HEK293 (cell line): ENCODE measurements at regions not wholly inside any gene's neighbourhood (a gene's known extent, or its start where the extent isn't known, plus 50 kb on each side); places are given as distances from the start of the nearest gene placed in this dataset.

Experiments used
- CTCF ChIA-PET: fragments of 350-600 bp; formaldehyde crosslinking; extraction: SDS; loops from one replicate; lab custom pipeline; 2021; ENCODE audit warnings: antibody characterized with exemption; lab: Yijun Ruan, JAX
- POLR2A ChIA-PET: fragments of 300-600 bp; formaldehyde crosslinking; extraction: SDS; loops from one replicate; lab custom pipeline; 2020; ENCODE audit warnings: antibody characterized with exemption, inconsistent platforms; lab: Yijun Ruan, JAX
- H3K27ac ChIP-seq: fragments of 200-500 bp; sonication (Bioruptor generic); 2 replicates; pipeline ENCODE4 v1.5.1; 2014; ENCODE audit warnings: low read depth, low read length, control low read depth, inconsistent platforms; ENCODE audit errors: extremely low read depth
- H3K36me3 ChIP-seq, 2 experiments: fragments of 200-500 bp in 1 of 2; sonication (Bioruptor generic) in 1 of 2; 1 replicate in 1 of 2; 2 replicates in 1 of 2; pipeline ENCODE4 v1.5.1; 2014 to 2017; ENCODE audit warnings: inconsistent platforms in 2 of 2, low read length in 2 of 2; ENCODE audit not compliant: control insufficient read depth in 2 of 2, insufficient read depth in 1 of 2
- H3K4me1 ChIP-seq: fragments of 200-500 bp; sonication (Bioruptor generic); 2 replicates; pipeline ENCODE4 v1.5.1; 2014; ENCODE audit warnings: mild to moderate bottlenecking, low read length, inconsistent platforms; ENCODE audit not compliant: control insufficient read depth, insufficient read depth
- H3K4me3 ChIP-seq: 2 replicates; pipeline ENCODE4 v1.5.1; 2011; ENCODE audit warnings: low read depth, mild to moderate bottlenecking, control low read depth, low read length, moderate library complexity
- H3K9me3 ChIP-seq: fragments of 200-500 bp; sonication (Bioruptor generic); 2 replicates; pipeline ENCODE4 v1.5.1; 2014; ENCODE audit warnings: low read depth, low read length, inconsistent platforms; ENCODE audit not compliant: control insufficient read depth, insufficient read depth
- GFI1B ChIP-seq: fragments of 450-650 bp; formaldehyde crosslinking; IDR thresholded peaks from 2 replicates; pipeline ENCODE4 v1.5.1; 2016; ENCODE audit warnings: missing biosample characterization, missing genetic modification characterization
- GLIS1 ChIP-seq: fragments of 450-650 bp; formaldehyde crosslinking; IDR thresholded peaks from 2 replicates; pipeline ENCODE4 v1.5.1; 2016; ENCODE audit warnings: missing biosample characterization, missing genetic modification characterization
- MEIS1 ChIP-seq: sonication (generic); formaldehyde crosslinking; IDR thresholded peaks from 2 replicates; pipeline ENCODE4 v1.8.1; 2022; ENCODE audit warnings: missing genetic modification reagents, mild to moderate bottlenecking, borderline replicate concordance
- MZF1 ChIP-seq: fragments of 450-650 bp; formaldehyde crosslinking; IDR thresholded peaks from 2 replicates; pipeline ENCODE4 v1.5.1; 2017; ENCODE audit warnings: missing biosample characterization, missing genetic modification characterization, borderline replicate concordance
- YY2 ChIP-seq: fragments of 450-650 bp; formaldehyde crosslinking; IDR thresholded peaks from 2 replicates; pipeline ENCODE4 v1.5.1; 2016; ENCODE audit warnings: missing biosample characterization, missing genetic modification characterization
- ZIC2 ChIP-seq: fragments of 450-650 bp; formaldehyde crosslinking; IDR thresholded peaks from 2 replicates; pipeline ENCODE4 v1.5.1; 2016; ENCODE audit warnings: missing biosample characterization, missing genetic modification characterization
- ZNF133 ChIP-seq: fragments of 450-650 bp; formaldehyde crosslinking; IDR thresholded peaks from 2 replicates; pipeline ENCODE4 v1.5.1; 2016; ENCODE audit warnings: missing biosample characterization, missing genetic modification characterization
- ZNF157 ChIP-seq: fragments of 450-650 bp; formaldehyde crosslinking; IDR thresholded peaks from 2 replicates; pipeline ENCODE4 v1.5.1; 2016; ENCODE audit warnings: missing biosample characterization, missing genetic modification characterization
- ZNF174 ChIP-seq: fragments of 450-650 bp; formaldehyde crosslinking; IDR thresholded peaks from 2 replicates; pipeline ENCODE4 v1.5.0; 2017; ENCODE audit warnings: missing biosample characterization, mild to moderate bottlenecking, missing genetic modification characterization
- ZNF202 ChIP-seq: fragments of 450-650 bp; formaldehyde crosslinking; IDR thresholded peaks from 2 replicates; pipeline ENCODE4 v1.5.1; 2016; ENCODE audit warnings: missing biosample characterization, missing genetic modification characterization, borderline replicate concordance
- ZNF223 ChIP-seq: fragments of 450-650 bp; formaldehyde crosslinking; IDR thresholded peaks from 2 replicates; pipeline ENCODE4 v1.5.1; 2016; ENCODE audit warnings: missing biosample characterization, missing genetic modification characterization
- ZNF311 ChIP-seq: fragments of 450-650 bp; formaldehyde crosslinking; IDR thresholded peaks from 2 replicates; pipeline ENCODE4 v1.5.1; 2017; ENCODE audit warnings: missing biosample characterization, missing genetic modification characterization, borderline replicate concordance
- ZNF37A ChIP-seq: fragments of 450-650 bp; IDR thresholded peaks from 2 replicates; pipeline ENCODE4 v1.5.1; 2018; ENCODE audit warnings: missing biosample characterization, missing genetic modification characterization
- ZNF423 ChIP-seq: fragments of 450-650 bp; formaldehyde crosslinking; IDR thresholded peaks from 2 replicates; pipeline ENCODE4 v1.5.1; 2016; ENCODE audit warnings: missing biosample characterization, missing genetic modification characterization
- ZNF558 ChIP-seq: fragments of 450-650 bp; formaldehyde crosslinking; IDR thresholded peaks from 2 replicates; pipeline ENCODE4 v1.5.1; 2016; ENCODE audit warnings: missing biosample characterization, missing genetic modification characterization
- ZNF596 ChIP-seq: fragments of 450-650 bp; IDR thresholded peaks from 2 replicates; pipeline ENCODE4 v1.5.0; 2018; ENCODE audit warnings: missing biosample characterization, mild to moderate bottlenecking, missing genetic modification characterization, moderate library complexity
- ZNF610 ChIP-seq: fragments of 450-650 bp; formaldehyde crosslinking; IDR thresholded peaks from 2 replicates; pipeline ENCODE4 v1.5.1; 2016; ENCODE audit warnings: missing biosample characterization, missing genetic modification characterization, borderline replicate concordance
- ZNF768 ChIP-seq: fragments of 450-650 bp; formaldehyde crosslinking; IDR thresholded peaks from 2 replicates; pipeline ENCODE4 v1.5.1; 2018; ENCODE audit warnings: missing biosample characterization, mild to moderate bottlenecking, missing genetic modification characterization
- ZXDB ChIP-seq: fragments of 450-650 bp; formaldehyde crosslinking; IDR thresholded peaks from 2 replicates; pipeline ENCODE4 v1.5.1; 2016; ENCODE audit warnings: missing biosample characterization, missing genetic modification characterization

DNA sequence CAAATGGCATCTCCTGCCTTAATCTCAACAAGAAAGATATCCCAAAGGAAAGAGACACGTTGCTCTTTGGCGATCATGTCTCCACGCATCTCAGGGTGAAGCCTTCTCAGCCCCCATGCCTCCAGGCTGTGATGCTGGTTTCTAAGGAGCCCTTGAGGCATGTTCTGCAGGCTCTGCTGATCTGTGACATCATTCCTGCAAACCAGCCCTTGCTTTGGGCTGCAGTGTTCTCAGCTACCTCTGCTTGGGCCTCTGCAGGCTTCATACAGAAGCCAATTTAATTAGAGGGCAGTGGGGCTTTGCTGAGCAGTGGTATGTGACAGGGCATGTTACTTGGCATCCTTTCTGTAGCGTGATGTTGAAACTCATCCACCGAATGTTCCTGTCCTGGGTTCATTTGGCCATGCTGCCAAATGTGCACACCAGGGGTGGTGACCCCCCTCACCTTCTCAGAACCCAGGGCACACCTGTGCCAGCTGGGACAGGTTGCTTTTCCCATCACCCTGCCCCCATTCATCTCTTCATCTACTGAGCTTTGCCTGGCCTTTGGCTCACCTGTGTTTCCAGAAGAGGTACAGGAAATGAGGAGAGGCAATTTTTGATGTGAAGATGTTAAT is 230.9 kb downstream of the TEX29 start:
- Histone ChIP-seq H3K9me3 (no peaks in the 10 kb centered on the region), H3K4me1 (no peaks in the 10 kb centered on the region), H3K4me3 (no peak overlapping the region), H3K27ac (no peak overlapping the region), H3K36me3 (no peaks in the 10 kb centered on the region)
- ChIA-PET CTCF (interaction anchor here (0.6 kb wide), 1 partner anchor 597 kb away, joined by 6 read pairs; no protein-coding TSS in a partner anchor), POLR2A (no interaction called here)
- no peak for TF ChIP-seq ZNF202 (tag by site-specific recombination)
- TF ChIP-seq MZF1 (tag by site-specific recombination), result no peak

DNA sequence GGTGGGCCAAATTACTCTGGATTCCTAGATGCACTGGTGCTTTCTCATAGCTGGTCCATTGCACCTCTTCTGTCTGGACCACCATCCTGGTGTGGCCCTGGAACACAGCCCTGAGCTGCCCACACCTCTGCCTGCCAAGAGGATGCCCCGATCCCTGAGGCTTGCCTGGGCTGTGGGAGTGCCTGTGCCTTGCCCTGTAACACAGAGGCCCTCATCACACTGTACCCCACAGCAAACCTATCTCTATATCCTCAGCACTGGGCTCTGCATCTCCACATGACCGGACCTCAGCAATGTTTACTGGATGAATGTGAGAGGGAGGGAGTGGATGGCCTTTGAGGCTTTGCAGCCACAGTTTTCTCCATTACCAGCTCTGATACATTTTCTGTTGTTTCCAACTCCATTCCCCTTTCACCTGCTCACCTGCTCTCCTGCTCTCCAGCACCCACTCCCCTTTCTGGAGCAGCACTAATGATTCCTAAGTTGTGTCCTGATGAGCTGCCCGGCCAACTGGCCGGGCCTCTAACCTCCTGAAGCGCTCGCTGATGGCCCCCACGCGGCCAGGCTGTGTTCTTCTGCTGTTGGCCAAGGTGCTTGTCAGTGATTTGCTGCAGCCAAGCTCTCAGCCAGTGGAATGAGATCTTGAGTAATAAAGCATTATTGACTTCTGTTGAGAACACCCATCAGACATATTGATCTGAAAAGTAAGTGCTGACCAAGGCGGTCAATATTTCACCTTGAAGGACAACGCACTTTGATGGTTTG is 232.6 kb downstream of the TEX29 start:
- no peak overlapping the region for H3K4me3 ChIP-seq
- TF ChIP-seq ZXDB (no peak), ZNF311 (tag by site-specific recombination) (no peak), ZNF768 (tag by site-specific recombination) (no peak), GFI1B (tag by site-specific recombination) (no peak), ZNF558 (no peak), ZNF37A (no peak), MEIS1 (CRISPR knock-in tag) (no peak), ZNF596 (tag by site-specific recombination) (no peak), ZNF174 (tag by site-specific recombination) (no peak), YY2 (tag by site-specific recombination) (no peak), ZNF223 (tag by site-specific recombination) (no peak), ZNF157 (tag by site-specific recombination) (no peak)
- CTCF ChIA-PET, result no interaction called here
- no peaks in the 10 kb centered on the region for H3K36me3 ChIP-seq
- no peak overlapping the region for H3K27ac ChIP-seq
- H3K9me3 ChIP-seq, result no peaks in the 10 kb centered on the region
- POLR2A ChIA-PET, result no interaction called here
- no peaks in the 10 kb centered on the region for H3K4me1 ChIP-seq

DNA sequence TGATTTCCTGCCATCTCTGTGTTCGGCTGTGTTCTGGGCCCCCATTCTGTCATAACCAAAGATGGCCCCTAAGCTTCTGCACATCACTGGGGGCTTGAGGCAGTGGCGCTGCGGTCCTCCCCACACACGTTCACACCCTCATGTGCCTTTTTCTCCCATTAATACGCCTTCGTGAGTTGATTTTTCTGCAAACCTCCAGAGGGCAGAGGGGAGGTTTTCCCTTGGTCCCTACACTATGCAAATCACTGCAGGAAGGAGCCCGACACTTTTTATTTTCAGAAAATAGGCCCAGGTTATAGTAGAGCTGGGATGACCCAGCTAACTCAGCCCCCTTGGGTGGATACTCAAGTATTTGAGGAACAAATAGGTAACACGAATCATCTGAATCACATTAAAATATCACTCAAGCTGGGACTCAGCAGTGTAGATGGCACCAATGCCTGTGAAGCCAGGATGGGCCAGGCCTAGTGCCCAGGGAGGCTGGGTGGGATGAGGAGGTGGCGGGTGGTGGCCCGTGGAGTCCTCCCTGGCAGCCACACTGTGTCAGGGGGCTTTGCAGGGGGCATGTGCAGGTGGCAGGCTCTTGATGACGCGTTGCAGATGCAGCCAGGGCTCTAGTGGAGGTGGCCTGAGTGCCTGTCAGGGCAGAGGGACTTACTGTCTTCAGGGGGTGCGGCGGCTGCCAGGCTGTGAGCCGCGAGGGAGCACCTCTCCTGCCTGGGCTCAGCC is 234.3 kb downstream of the TEX29 start:
- Histone ChIP-seq H3K36me3 (no peaks in the 10 kb centered on the region), H3K27ac (no peak overlapping the region), H3K4me3 (no peak overlapping the region), H3K4me1 (no peaks in the 10 kb centered on the region), H3K9me3 (no peaks in the 10 kb centered on the region)
- ChIA-PET POLR2A (no interaction called here), CTCF (interaction anchor here (0.6 kb wide), 1 partner anchor 10 kb away, joined by 4 read pairs; no protein-coding TSS in a partner anchor)
- TF ChIP-seq ZIC2, result no peak
- peak; percentile 74 for TF ChIP-seq GLIS1 (tag by site-specific recombination)
- no peak for TF ChIP-seq ZNF610 (tag by site-specific recombination)
- TF ChIP-seq ZNF174 (tag by site-specific recombination), result no peak
- no peak for TF ChIP-seq ZNF133 (tag by site-specific recombination)
- TF ChIP-seq ZNF423 (tag by site-specific recombination), result no peak
